HEK293 (cell line): ENCODE measurements at regions not wholly inside any gene's neighbourhood (a gene's known extent, or its start where the extent isn't known, plus 50 kb on each side); places are given as distances from the start of the nearest gene placed in this dataset.

Experiments
- CTCF ChIA-PET: fragments of 350-600 bp; formaldehyde crosslinking; extraction: SDS; loops from one replicate; lab custom pipeline; 2021; ENCODE audit warnings: antibody characterized with exemption; lab: Yijun Ruan, JAX
- POLR2A ChIA-PET: fragments of 300-600 bp; formaldehyde crosslinking; extraction: SDS; loops from one replicate; lab custom pipeline; 2020; ENCODE audit warnings: antibody characterized with exemption, inconsistent platforms; lab: Yijun Ruan, JAX
- H3K27ac ChIP-seq: fragments of 200-500 bp; sonication (Bioruptor generic); 2 replicates; pipeline ENCODE4 v1.5.1; 2014; ENCODE audit warnings: low read depth, low read length, control low read depth, inconsistent platforms; ENCODE audit errors: extremely low read depth
- H3K36me3 ChIP-seq, 2 experiments: fragments of 200-500 bp in 1 of 2; sonication (Bioruptor generic) in 1 of 2; 1 replicate in 1 of 2; 2 replicates in 1 of 2; pipeline ENCODE4 v1.5.1; 2014 to 2017; ENCODE audit warnings: inconsistent platforms in 2 of 2, low read length in 2 of 2; ENCODE audit not compliant: control insufficient read depth in 2 of 2, insufficient read depth in 1 of 2
- H3K4me1 ChIP-seq: fragments of 200-500 bp; sonication (Bioruptor generic); 2 replicates; pipeline ENCODE4 v1.5.1; 2014; ENCODE audit warnings: mild to moderate bottlenecking, low read length, inconsistent platforms; ENCODE audit not compliant: control insufficient read depth, insufficient read depth
- H3K4me3 ChIP-seq: 2 replicates; pipeline ENCODE4 v1.5.1; 2011; ENCODE audit warnings: low read depth, mild to moderate bottlenecking, control low read depth, low read length, moderate library complexity
- H3K9me3 ChIP-seq: fragments of 200-500 bp; sonication (Bioruptor generic); 2 replicates; pipeline ENCODE4 v1.5.1; 2014; ENCODE audit warnings: low read depth, low read length, inconsistent platforms; ENCODE audit not compliant: control insufficient read depth, insufficient read depth
- FEZF1 ChIP-seq: fragments of 450-650 bp; formaldehyde crosslinking; IDR thresholded peaks from 2 replicates; pipeline ENCODE4 v1.5.1; 2016; ENCODE audit warnings: missing biosample characterization, missing genetic modification characterization
- KLF10 ChIP-seq: fragments of 450-650 bp; IDR thresholded peaks from 2 replicates; pipeline ENCODE4 v1.5.1; 2018; ENCODE audit warnings: missing biosample characterization, mild to moderate bottlenecking, missing genetic modification characterization
- SP3 ChIP-seq: fragments of 450-650 bp; formaldehyde crosslinking; IDR thresholded peaks from 2 replicates; pipeline ENCODE4 v1.5.1; 2016; ENCODE audit warnings: missing biosample characterization, missing genetic modification characterization
- ZBTB17 ChIP-seq: fragments of 450-650 bp; formaldehyde crosslinking; IDR thresholded peaks from 2 replicates; pipeline ENCODE4 v1.5.1; 2016; ENCODE audit warnings: missing biosample characterization, missing genetic modification characterization
- ZBTB20 ChIP-seq: fragments of 450-650 bp; formaldehyde crosslinking; IDR thresholded peaks from 2 replicates; pipeline ENCODE4 v1.5.1; 2016; ENCODE audit warnings: missing biosample characterization, missing genetic modification characterization
- ZEB2 ChIP-seq: fragments of 450-650 bp; formaldehyde crosslinking; IDR thresholded peaks from 2 replicates; pipeline ENCODE4 v1.5.1; 2016; ENCODE audit warnings: missing biosample characterization, missing genetic modification characterization
- ZFHX2 ChIP-seq: fragments of 450-650 bp; formaldehyde crosslinking; conservative IDR thresholded peaks from 2 replicates; pipeline ENCODE4 v1.5.1; 2016; ENCODE audit warnings: missing biosample characterization, missing genetic modification characterization
- ZIC2 ChIP-seq: fragments of 450-650 bp; formaldehyde crosslinking; IDR thresholded peaks from 2 replicates; pipeline ENCODE4 v1.5.1; 2016; ENCODE audit warnings: missing biosample characterization, missing genetic modification characterization
- ZNF169 ChIP-seq: fragments of 450-650 bp; formaldehyde crosslinking; IDR thresholded peaks from 2 replicates; pipeline ENCODE4 v1.5.1; 2016; ENCODE audit warnings: missing biosample characterization, missing genetic modification characterization
- ZNF239 ChIP-seq: fragments of 450-650 bp; formaldehyde crosslinking; IDR thresholded peaks from 2 replicates; pipeline ENCODE4 v1.5.1; 2016; ENCODE audit warnings: missing biosample characterization, missing genetic modification characterization
- ZNF354C ChIP-seq: fragments of 450-650 bp; formaldehyde crosslinking; IDR thresholded peaks from 2 replicates; pipeline ENCODE4 v1.5.1; 2016; ENCODE audit warnings: missing biosample characterization, missing genetic modification characterization, low read depth, borderline replicate concordance
- ZNF366 ChIP-seq: fragments of 450-650 bp; formaldehyde crosslinking; conservative IDR thresholded peaks from 2 replicates; pipeline ENCODE4 v1.5.1; 2016; ENCODE audit warnings: missing biosample characterization, missing genetic modification characterization
- ZNF530 ChIP-seq: fragments of 450-650 bp; formaldehyde crosslinking; IDR thresholded peaks from 2 replicates; pipeline ENCODE4 v1.5.1; 2016; ENCODE audit warnings: low read depth, missing biosample characterization, missing genetic modification characterization
- ZNF610 ChIP-seq: fragments of 450-650 bp; formaldehyde crosslinking; IDR thresholded peaks from 2 replicates; pipeline ENCODE4 v1.5.1; 2016; ENCODE audit warnings: missing biosample characterization, missing genetic modification characterization, borderline replicate concordance
- ZNF664 ChIP-seq: fragments of 450-650 bp; formaldehyde crosslinking; IDR thresholded peaks from 2 replicates; pipeline ENCODE4 v1.5.1; 2016; ENCODE audit warnings: missing biosample characterization, missing genetic modification characterization
- ZNF701 ChIP-seq: fragments of 450-650 bp; formaldehyde crosslinking; IDR thresholded peaks from 2 replicates; pipeline ENCODE4 v1.5.1; 2016; ENCODE audit warnings: missing biosample characterization, missing genetic modification characterization
- TF ChIP-seq, protein P1 (sequence below): fragments of 450-650 bp; formaldehyde crosslinking; IDR thresholded peaks from 2 replicates; pipeline ENCODE4 v1.5.1; 2016; ENCODE audit warnings: missing biosample characterization, missing genetic modification characterization
- TF ChIP-seq, protein P2 (sequence below): fragments of 450-650 bp; IDR thresholded peaks from 2 replicates; pipeline ENCODE4 v1.5.1; 2018; ENCODE audit warnings: missing biosample characterization, mild to moderate bottlenecking, missing genetic modification characterization
- TF ChIP-seq, protein P3 (sequence below): fragments of 450-650 bp; formaldehyde crosslinking; IDR thresholded peaks from 2 replicates; pipeline ENCODE4 v1.5.1; 2016; ENCODE audit warnings: missing biosample characterization, missing genetic modification characterization
- TF ChIP-seq, protein P4 (sequence below): fragments of 450-650 bp; formaldehyde crosslinking; IDR thresholded peaks from 2 replicates; pipeline ENCODE4 v1.5.1; 2016; ENCODE audit warnings: missing biosample characterization, missing genetic modification characterization, low read depth
- TF ChIP-seq, protein P5 (sequence below): fragments of 450-650 bp; formaldehyde crosslinking; IDR thresholded peaks from 2 replicates; pipeline ENCODE4 v1.5.1; 2016; ENCODE audit warnings: missing biosample characterization, missing genetic modification characterization

DNA sequence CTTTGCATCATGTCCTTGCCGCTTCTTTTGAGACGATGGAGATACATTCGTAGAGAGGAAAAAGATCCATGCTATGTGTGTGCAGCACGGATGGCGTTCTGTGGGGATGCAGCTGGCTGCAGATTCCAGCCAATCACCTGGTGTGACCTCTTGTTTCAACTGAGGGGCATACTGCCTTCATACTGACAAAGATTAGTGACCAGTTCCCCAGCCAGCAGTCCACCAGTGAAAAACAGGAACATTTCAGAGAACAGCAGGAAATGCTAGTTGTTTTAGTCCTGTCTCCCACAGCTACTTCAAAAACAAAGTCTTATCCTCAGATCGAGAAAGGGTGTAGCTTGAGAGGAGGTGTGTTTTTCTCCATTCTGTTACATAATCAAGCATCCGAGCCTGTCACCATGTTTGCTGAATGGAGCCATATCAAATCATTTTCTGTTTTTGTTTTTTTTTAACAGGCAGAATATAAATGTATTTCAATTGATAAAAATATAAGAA lies 255.7 kb upstream of the FMN2 start:
- Histone ChIP-seq H3K27ac (no peak overlapping the region), H3K4me1 (no peaks in the 10 kb centered on the region), H3K36me3 (no peaks in the 10 kb centered on the region), H3K9me3 (no peaks in the 10 kb centered on the region), H3K4me3 (no peak overlapping the region)
- ChIA-PET POLR2A (no interaction called here), CTCF (interaction anchor here (0.6 kb wide), 1 partner anchor 160 kb away, joined by 3 read pairs; no protein-coding TSS in a partner anchor)
- TF ChIP-seq ZNF239 (tag by site-specific recombination): no peak
- TF ChIP-seq KLF10 (tag by site-specific recombination): no peak
- no peak for TF ChIP-seq ZNF366 (tag by site-specific recombination)
- TF ChIP-seq ZBTB20 (tag by site-specific recombination): no peak
- no peak for TF ChIP-seq ZNF701 (tag by site-specific recombination)
- no peak for TF ChIP-seq ZNF530 (tag by site-specific recombination)

DNA sequence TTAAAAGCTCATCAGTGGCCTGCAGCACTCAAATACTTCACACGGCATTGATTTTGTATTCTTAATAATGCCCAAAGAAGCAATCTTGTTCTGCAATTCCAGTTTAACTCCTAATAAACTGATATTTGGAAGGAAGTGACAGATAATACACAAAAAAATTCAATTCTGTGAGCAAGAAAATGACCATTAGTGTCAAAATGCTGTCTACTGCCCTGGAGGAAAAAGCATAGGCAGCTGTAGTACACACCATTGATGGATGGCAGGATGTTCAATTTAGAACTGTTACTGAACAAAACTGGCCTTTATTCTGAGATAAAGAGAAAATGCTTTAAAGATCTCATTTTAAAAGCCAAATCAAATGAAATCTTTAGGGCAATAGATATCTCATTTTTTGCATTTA lies 251.3 kb upstream of the FMN2 start:
- Histone ChIP-seq H3K27ac (no peak overlapping the region), H3K4me3 (no peak overlapping the region), H3K4me1 (no peaks in the 10 kb centered on the region)
- ChIA-PET CTCF (no interaction called here), POLR2A (no interaction called here)
- TF ChIP-seq SP3: no peak
- TF ChIP-seq ZNF169: no peak
- no peak for TF ChIP-seq ZNF664
- no peak for TF ChIP-seq ZNF610 (tag by site-specific recombination)
- no peak for TF ChIP-seq ZNF354C
- no peak for TF ChIP-seq ZBTB17 (tag by site-specific recombination)
- TF ChIP-seq, protein P1, sequence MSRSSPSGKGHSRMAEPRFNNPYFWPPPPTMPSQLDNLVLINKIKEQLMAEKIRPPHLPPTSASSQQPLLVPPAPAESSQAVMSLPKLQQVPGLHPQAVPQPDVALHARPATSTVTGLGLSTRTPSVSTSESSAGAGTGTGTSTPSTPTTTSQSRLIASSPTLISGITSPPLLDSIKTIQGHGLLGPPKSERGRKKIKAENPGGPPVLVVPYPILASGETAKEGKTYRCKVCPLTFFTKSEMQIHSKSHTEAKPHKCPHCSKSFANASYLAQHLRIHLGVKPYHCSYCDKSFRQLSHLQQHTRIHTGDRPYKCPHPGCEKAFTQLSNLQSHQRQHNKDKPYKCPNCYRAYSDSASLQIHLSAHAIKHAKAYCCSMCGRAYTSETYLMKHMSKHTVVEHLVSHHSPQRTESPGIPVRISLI (tag by site-specific recombination): no peak
- TF ChIP-seq ZFHX2: no peak
- TF ChIP-seq, all 188 proteins: peak for 0
- no peaks in the 10 kb centered on the region for H3K36me3 ChIP-seq
- H3K9me3 ChIP-seq: no peaks in the 10 kb centered on the region

DNA sequence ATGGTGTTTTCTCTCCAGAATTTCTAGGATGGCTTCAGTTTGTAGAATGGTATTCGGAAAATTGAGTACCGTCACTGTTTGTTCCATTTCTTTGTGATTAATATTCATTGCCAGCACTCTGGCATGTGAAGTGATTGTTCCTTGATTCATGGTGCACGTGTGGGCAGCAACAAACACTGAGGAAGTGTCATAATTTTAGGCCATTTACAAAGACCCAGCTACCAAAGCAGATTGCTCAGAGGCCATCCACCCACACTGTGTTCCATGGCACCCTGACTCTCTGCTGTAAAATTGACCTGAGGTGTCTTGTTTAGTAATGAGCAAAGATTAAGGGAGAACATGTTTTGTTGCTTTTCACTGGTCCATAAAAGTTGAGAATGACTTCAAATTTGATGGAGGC lies 250.9 kb upstream of the FMN2 start:
- no peak for TF ChIP-seq ZIC2 (tag by site-specific recombination)
- TF ChIP-seq, protein P2, sequence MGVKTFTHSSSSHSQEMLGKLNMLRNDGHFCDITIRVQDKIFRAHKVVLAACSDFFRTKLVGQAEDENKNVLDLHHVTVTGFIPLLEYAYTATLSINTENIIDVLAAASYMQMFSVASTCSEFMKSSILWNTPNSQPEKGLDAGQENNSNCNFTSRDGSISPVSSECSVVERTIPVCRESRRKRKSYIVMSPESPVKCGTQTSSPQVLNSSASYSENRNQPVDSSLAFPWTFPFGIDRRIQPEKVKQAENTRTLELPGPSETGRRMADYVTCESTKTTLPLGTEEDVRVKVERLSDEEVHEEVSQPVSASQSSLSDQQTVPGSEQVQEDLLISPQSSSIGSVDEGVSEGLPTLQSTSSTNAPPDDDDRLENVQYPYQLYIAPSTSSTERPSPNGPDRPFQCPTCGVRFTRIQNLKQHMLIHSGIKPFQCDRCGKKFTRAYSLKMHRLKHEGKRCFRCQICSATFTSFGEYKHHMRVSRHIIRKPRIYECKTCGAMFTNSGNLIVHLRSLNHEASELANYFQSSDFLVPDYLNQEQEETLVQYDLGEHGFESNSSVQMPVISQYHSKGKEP (tag by site-specific recombination): no peak
- TF ChIP-seq, protein P3, sequence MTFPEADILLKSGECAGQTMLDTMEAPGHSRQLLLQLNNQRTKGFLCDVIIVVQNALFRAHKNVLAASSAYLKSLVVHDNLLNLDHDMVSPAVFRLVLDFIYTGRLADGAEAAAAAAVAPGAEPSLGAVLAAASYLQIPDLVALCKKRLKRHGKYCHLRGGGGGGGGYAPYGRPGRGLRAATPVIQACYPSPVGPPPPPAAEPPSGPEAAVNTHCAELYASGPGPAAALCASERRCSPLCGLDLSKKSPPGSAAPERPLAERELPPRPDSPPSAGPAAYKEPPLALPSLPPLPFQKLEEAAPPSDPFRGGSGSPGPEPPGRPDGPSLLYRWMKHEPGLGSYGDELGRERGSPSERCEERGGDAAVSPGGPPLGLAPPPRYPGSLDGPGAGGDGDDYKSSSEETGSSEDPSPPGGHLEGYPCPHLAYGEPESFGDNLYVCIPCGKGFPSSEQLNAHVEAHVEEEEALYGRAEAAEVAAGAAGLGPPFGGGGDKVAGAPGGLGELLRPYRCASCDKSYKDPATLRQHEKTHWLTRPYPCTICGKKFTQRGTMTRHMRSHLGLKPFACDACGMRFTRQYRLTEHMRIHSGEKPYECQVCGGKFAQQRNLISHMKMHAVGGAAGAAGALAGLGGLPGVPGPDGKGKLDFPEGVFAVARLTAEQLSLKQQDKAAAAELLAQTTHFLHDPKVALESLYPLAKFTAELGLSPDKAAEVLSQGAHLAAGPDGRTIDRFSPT: no peak
- TF ChIP-seq, protein P4, sequence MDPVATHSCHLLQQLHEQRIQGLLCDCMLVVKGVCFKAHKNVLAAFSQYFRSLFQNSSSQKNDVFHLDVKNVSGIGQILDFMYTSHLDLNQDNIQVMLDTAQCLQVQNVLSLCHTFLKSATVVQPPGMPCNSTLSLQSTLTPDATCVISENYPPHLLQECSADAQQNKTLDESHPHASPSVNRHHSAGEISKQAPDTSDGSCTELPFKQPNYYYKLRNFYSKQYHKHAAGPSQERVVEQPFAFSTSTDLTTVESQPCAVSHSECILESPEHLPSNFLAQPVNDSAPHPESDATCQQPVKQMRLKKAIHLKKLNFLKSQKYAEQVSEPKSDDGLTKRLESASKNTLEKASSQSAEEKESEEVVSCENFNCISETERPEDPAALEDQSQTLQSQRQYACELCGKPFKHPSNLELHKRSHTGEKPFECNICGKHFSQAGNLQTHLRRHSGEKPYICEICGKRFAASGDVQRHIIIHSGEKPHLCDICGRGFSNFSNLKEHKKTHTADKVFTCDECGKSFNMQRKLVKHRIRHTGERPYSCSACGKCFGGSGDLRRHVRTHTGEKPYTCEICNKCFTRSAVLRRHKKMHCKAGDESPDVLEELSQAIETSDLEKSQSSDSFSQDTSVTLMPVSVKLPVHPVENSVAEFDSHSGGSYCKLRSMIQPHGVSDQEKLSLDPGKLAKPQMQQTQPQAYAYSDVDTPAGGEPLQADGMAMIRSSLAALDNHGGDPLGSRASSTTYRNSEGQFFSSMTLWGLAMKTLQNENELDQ: no peak
- no peak for TF ChIP-seq FEZF1
- TF ChIP-seq, protein P5, sequence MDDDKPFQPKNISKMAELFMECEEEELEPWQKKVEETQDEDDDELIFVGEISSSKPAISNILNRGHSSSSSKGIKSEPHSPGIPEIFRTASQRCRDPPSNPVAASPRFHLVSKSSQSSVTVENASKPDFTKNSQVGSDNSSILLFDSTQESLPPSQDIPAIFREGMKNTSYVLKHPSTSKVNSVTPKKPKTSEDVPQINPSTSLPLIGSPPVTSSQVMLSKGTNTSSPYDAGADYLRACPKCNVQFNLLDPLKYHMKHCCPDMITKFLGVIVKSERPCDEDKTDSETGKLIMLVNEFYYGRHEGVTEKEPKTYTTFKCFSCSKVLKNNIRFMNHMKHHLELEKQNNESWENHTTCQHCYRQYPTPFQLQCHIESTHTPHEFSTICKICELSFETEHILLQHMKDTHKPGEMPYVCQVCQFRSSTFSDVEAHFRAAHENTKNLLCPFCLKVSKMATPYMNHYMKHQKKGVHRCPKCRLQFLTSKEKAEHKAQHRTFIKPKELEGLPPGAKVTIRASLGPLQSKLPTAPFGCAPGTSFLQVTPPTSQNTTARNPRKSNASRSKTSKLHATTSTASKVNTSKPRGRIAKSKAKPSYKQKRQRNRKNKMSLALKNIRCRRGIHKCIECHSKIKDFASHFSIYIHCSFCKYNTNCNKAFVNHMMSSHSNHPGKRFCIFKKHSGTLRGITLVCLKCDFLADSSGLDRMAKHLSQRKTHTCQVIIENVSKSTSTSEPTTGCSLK (tag by site-specific recombination): no peak
- TF ChIP-seq ZEB2 (tag by site-specific recombination): no peak
- H3K4me1 ChIP-seq: no peaks in the 10 kb centered on the region
- POLR2A ChIA-PET: no interaction called here
- no peak overlapping the region for H3K27ac ChIP-seq
- no peaks in the 10 kb centered on the region for H3K36me3 ChIP-seq
- CTCF ChIA-PET: no interaction called here
- no peaks in the 10 kb centered on the region for H3K9me3 ChIP-seq
- H3K4me3 ChIP-seq: no peak overlapping the region
